GM20000 (cell line): ENCODE measurements at regions not wholly inside any gene's neighbourhood (a gene's known extent, or its start where the extent isn't known, plus 50 kb on each side); places are given as distances from the start of the nearest gene placed in this dataset.
"Not testable (repeated sequence)": the region's sequence is repeated elsewhere in the genome, so short reads cannot be mapped to it uniquely, and the experiment has no call there.

Experiments used
- DNase-seq: peaks from one replicate; pipeline ENCODE4 v3.0.0; 2012; ENCODE audit warnings: low spot score
- CTCF ChIP-seq: IDR thresholded peaks from 2 replicates; pipeline ENCODE4 v1.5.1; 2012; ENCODE audit warnings: mild to moderate bottlenecking, control low read depth; ENCODE audit errors: extremely low read depth, missing control alignments

- DNase-seq, result no peak
- no peak for TF ChIP-seq CTCF
Measured at GRCh38 chr6:115214283-115214682, 846.4 kb downstream of the FRK start.

GRCh38 chr6:115203381-115203780 is 857.3 kb downstream of the FRK start:
- no peak for DNase-seq

GRCh38 chr6:115194981-115195638 is 852.3 kb upstream of the HS3ST5 start:
- no peak for TF ChIP-seq CTCF
- no peak for DNase-seq

More at GRCh38 chr6:115203381-115203780, 857.3 kb downstream of the FRK start:
- TF ChIP-seq CTCF, result no peak

- TF ChIP-seq CTCF, result no peak
- DNase-seq, result no peak
Measured at GRCh38 chr6:115191989-115192388, 849.2 kb upstream of the HS3ST5 start.

- no peak for DNase-seq
- no peak for TF ChIP-seq CTCF
Measured at GRCh38 chr6:115190534-115190933, 847.7 kb upstream of the HS3ST5 start.

- DNase-seq, result not testable (repeated sequence)
Measured at GRCh38 chr6:115175456-115175855, 832.6 kb upstream of the HS3ST5 start.

- DNase-seq, result not testable (repeated sequence)
Measured at GRCh38 chr6:115165912-115166311, 823.1 kb upstream of the HS3ST5 start.

GRCh38 chr6:115159733-115160132 is 816.9 kb upstream of the HS3ST5 start:
- no peak for TF ChIP-seq CTCF
- no peak for DNase-seq
